ENCODE measurements at regions not wholly inside any gene's neighbourhood (a gene's known extent, or its start where the extent isn't known, plus 50 kb on each side); places are given as distances from the start of the nearest gene placed in this dataset.
"Not testable (repeated sequence)": the region's sequence is repeated elsewhere in the genome, so short reads cannot be mapped to it uniquely, and the experiment has no call there.

- not testable (repeated sequence) for DNase-seq
Measured at GRCh38 chr7:149600669-149601330, 103.2 kb upstream of the ZNF746 start.

GRCh38 chr7:149599636-149600206 lies 102.1 kb upstream of the ZNF746 start:
- DNase-seq, result no peak

- DNase-seq, result no peak
Measured at GRCh38 chr7:149598721-149599308, 101.2 kb upstream of the ZNF746 start.

- DNase-seq, result not testable (repeated sequence)
Measured at GRCh38 chr7:149597789-149598188, 100.2 kb upstream of the ZNF746 start.

- DNase-seq, result no peak
Measured at GRCh38 chr7:149595541-149595940, 97.9 kb upstream of the ZNF746 start.

- DNase-seq, result no peak
Measured at GRCh38 chr7:149595078-149595477, 97.5 kb upstream of the ZNF746 start.

GRCh38 chr7:149588930-149589329 lies 91.3 kb upstream of the ZNF746 start:
- no peak for DNase-seq

GRCh38 chr7:149586646-149587645 lies 89.3 kb upstream of the ZNF746 start:
- no peak for DNase-seq

GRCh38 chr7:149584530-149584929 lies 86.9 kb upstream of the ZNF746 start:
- DNase-seq, result no peak

- no peak for DNase-seq
Measured at GRCh38 chr7:149584009-149584408, 86.4 kb upstream of the ZNF746 start.

GRCh38 chr7:149580328-149580727 lies 82.7 kb upstream of the ZNF746 start:
- no peak for DNase-seq

GRCh38 chr7:149579365-149579764 lies 81.8 kb upstream of the ZNF746 start:
- DNase-seq, result not testable (repeated sequence)

GRCh38 chr7:149574428-149574827 lies 76.8 kb upstream of the ZNF746 start:
- not testable (repeated sequence) for DNase-seq

- no peak for DNase-seq
Measured at GRCh38 chr7:149573519-149573918, 75.9 kb upstream of the ZNF746 start.

GRCh38 chr7:149572920-149573319 lies 75.3 kb upstream of the ZNF746 start:
- not testable (repeated sequence) for DNase-seq

- no peak for DNase-seq
Measured at GRCh38 chr7:149570784-149571183, 73.2 kb upstream of the ZNF746 start.

GRCh38 chr7:149569726-149570422 lies 72.3 kb upstream of the ZNF746 start:
- no peak for DNase-seq

- no peak for DNase-seq
Measured at GRCh38 chr7:149569025-149569725, 71.6 kb upstream of the ZNF746 start.

- DNase-seq, result no peak
Measured at GRCh38 chr7:149568218-149568617, 70.6 kb upstream of the ZNF746 start.

- DNase-seq, result no peak
Measured at GRCh38 chr7:149566103-149566502, 68.5 kb upstream of the ZNF746 start.

- DNase-seq, result no peak
Measured at GRCh38 chr7:149565096-149565382, 67.4 kb upstream of the ZNF746 start.

Data from effector CD4-positive, alpha-beta T cell (primary cell).